ENCODE measurements at regions not wholly inside any gene's neighbourhood (a gene's known extent, or its start where the extent isn't known, plus 50 kb on each side); places are given as distances from the start of the nearest gene placed in this dataset.

DNA sequence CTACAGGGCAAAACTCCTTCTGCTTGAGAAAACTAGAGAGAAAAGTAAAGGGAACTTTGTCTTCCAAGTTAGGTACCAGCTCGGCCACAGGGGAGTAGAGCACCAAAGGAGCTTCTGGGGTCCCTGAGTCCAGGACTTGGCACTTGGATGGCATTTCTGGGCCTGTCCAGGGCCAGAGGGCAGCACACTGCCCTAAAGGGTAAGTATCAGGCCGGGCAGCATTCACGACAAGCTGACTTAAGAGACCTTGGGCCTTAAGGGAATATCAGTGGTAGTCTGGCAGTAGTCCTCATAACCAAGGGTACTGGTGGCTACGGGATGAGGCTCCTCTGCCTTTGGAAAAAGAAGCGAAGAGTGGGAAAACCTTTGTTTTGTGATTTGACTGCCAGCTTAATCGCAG is 632.7 kb downstream of the KLHL13 start:
- no peak overlapping the region for H3K27ac ChIP-seq (ENCODE audit: low read depth, low read length, poor library complexity, severe bottlenecking)
- no peak for DNase-seq (ENCODE audit: low spot score)
- TF ChIP-seq, protein P1, sequence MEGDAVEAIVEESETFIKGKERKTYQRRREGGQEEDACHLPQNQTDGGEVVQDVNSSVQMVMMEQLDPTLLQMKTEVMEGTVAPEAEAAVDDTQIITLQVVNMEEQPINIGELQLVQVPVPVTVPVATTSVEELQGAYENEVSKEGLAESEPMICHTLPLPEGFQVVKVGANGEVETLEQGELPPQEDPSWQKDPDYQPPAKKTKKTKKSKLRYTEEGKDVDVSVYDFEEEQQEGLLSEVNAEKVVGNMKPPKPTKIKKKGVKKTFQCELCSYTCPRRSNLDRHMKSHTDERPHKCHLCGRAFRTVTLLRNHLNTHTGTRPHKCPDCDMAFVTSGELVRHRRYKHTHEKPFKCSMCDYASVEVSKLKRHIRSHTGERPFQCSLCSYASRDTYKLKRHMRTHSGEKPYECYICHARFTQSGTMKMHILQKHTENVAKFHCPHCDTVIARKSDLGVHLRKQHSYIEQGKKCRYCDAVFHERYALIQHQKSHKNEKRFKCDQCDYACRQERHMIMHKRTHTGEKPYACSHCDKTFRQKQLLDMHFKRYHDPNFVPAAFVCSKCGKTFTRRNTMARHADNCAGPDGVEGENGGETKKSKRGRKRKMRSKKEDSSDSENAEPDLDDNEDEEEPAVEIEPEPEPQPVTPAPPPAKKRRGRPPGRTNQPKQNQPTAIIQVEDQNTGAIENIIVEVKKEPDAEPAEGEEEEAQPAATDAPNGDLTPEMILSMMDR (conservative IDR thresholded peaks at IDR 0.05; ENCODE audit: low read depth, low read length): no peak
- no peak for TF ChIP-seq EZH2 (IDR thresholded peaks at IDR 0.05; ENCODE audit: borderline replicate concordance, low read depth, low read length, poor library complexity, severe bottlenecking)
- no TSS peak for BruUV-seq (replicated peaks)
- H3K4me1 ChIP-seq (ENCODE audit: insufficient read depth, low read length, poor library complexity, severe bottlenecking): no peaks in the 10 kb centered on the region
- H3K9me3 ChIP-seq (ENCODE audit: low read depth, low read length, poor library complexity, severe bottlenecking): no peaks in the 10 kb centered on the region
- ChIA-PET CTCF (no interaction called here), POLR2A (ENCODE audit: low non-redundant PET) (no interaction called here)
- no peaks in the 10 kb centered on the region for H3K36me3 ChIP-seq (ENCODE audit: insufficient read depth, low read length, poor library complexity, severe bottlenecking)
- H3K27me3 ChIP-seq (replicated peaks; ENCODE audit: insufficient read depth, low read depth, low read length, poor library complexity): no peaks in the 10 kb centered on the region
- intact Hi-C loops (cut with micrococcal nuclease; ENCODE audit: unreplicated experiment): no loop called here
- H3K4me3 ChIP-seq (ENCODE audit: low read depth, low read length, poor library complexity, severe bottlenecking): no peak overlapping the region

DNA sequence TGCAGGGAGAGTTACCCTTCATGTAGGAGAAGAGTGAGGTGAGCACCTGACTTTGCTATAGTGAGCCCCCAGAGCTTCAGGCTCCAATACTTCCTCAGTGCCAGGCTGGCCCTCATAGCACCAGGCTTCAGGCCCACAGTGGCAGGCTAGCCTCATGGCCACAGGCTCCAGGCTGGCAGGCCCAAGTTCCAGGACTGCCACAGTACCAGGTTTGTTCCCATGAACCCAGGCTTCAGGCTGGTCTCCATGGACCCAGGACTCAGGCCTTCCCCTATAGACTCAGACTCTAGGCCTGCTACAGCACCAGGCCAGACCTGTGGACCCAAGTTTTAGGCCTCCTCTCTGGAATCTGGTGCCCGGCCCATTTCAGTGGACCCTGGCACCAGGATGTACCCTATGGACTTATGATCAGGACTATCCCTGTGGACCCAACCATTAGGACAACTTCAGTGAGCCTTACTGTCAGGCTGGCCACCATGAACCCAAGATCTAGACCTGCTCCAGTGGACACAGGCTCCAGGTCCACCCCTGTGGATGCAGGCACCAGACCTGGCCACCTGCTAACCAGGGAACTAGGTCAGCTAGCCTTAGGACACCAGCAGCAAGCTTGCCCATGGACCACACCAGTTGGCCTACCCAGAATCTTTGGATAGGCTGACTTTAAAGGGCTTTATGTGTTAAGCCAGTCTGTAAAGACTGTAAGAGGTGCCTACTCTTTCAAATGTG is 658.2 kb downstream of the KLHL13 start:
- TF ChIP-seq, protein P1 (conservative IDR thresholded peaks at IDR 0.05; ENCODE audit: low read depth, low read length): no peak
- no peak for TF ChIP-seq EZH2 (IDR thresholded peaks at IDR 0.05; ENCODE audit: borderline replicate concordance, low read depth, low read length, poor library complexity, severe bottlenecking)
- POLR2A ChIA-PET (ENCODE audit: low non-redundant PET): no interaction called here
- DNase-seq (ENCODE audit: low spot score): no peak
- intact Hi-C loops (cut with micrococcal nuclease; ENCODE audit: unreplicated experiment): no loop called here
- BruUV-seq (replicated peaks): no TSS peak
- Histone ChIP-seq H3K36me3 (ENCODE audit: insufficient read depth, low read length, poor library complexity, severe bottlenecking) (no peaks in the 10 kb centered on the region), H3K27ac (ENCODE audit: low read depth, low read length, poor library complexity, severe bottlenecking) (no peak overlapping the region), H3K9me3 (ENCODE audit: low read depth, low read length, poor library complexity, severe bottlenecking) (no peaks in the 10 kb centered on the region), H3K27me3 (replicated peaks; ENCODE audit: insufficient read depth, low read depth, low read length, poor library complexity) (no peaks in the 10 kb centered on the region), H3K4me1 (ENCODE audit: insufficient read depth, low read length, poor library complexity, severe bottlenecking) (no peaks in the 10 kb centered on the region), H3K4me3 (ENCODE audit: low read depth, low read length, poor library complexity, severe bottlenecking) (no peak overlapping the region)
- CTCF ChIA-PET: no interaction called here

DNA sequence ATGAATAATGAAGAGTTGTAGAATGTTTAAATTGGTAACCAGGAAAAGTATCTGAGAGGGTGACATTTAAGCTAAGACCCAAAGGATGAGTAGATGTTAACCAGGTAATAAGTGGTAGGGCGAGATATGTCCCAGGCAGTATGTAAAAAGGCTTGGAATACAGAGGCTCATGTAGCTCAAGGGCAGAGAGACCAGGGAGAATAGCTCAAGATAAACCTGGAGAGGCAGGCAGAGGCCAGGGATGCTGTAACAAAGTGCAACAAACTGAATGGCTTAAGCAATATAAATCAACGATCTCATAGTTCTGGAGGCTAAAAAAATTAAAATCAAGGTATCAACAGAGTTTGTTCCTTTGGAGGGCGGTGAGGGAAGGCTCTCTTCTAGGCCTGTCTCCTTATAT is 660.8 kb downstream of the KLHL13 start:
- BruUV-seq (replicated peaks): no TSS peak
- H3K4me1 ChIP-seq (ENCODE audit: insufficient read depth, low read length, poor library complexity, severe bottlenecking): no peaks in the 10 kb centered on the region
- intact Hi-C loops (cut with micrococcal nuclease; ENCODE audit: unreplicated experiment): no loop called here
- H3K27ac ChIP-seq (ENCODE audit: low read depth, low read length, poor library complexity, severe bottlenecking): no peak overlapping the region
- H3K4me3 ChIP-seq (ENCODE audit: low read depth, low read length, poor library complexity, severe bottlenecking): no peak overlapping the region
- CTCF ChIA-PET: no interaction called here
- no peaks in the 10 kb centered on the region for H3K27me3 ChIP-seq (replicated peaks; ENCODE audit: insufficient read depth, low read depth, low read length, poor library complexity)
- H3K9me3 ChIP-seq (ENCODE audit: low read depth, low read length, poor library complexity, severe bottlenecking): no peaks in the 10 kb centered on the region
- TF ChIP-seq EZH2 (IDR thresholded peaks at IDR 0.05; ENCODE audit: borderline replicate concordance, low read depth, low read length, poor library complexity, severe bottlenecking): no peak
- TF ChIP-seq, protein P1 (conservative IDR thresholded peaks at IDR 0.05; ENCODE audit: low read depth, low read length): no peak
- POLR2A ChIA-PET (ENCODE audit: low non-redundant PET): no interaction called here
- H3K36me3 ChIP-seq (ENCODE audit: insufficient read depth, low read length, poor library complexity, severe bottlenecking): no peaks in the 10 kb centered on the region
- DNase-seq (ENCODE audit: low spot score): no peak

All from A673 (cell line).